WTC11 (cell line): ENCODE measurements at regions not wholly inside any gene's neighbourhood (a gene's known extent, or its start where the extent isn't known, plus 50 kb on each side); places are given as distances from the start of the nearest gene placed in this dataset.

Source experiments
- ATAC-seq: fragments of 200-7000 bp; cut with Tn5 transposase; 2 replicates; pipeline ENCODE4 v1.10.0; 2021; ENCODE audit warnings: mild to moderate bottlenecking, moderate library complexity
- CTCF ChIA-PET: fragments of 300-600 bp; sonication (Branson Sonifier 250); formaldehyde crosslinking; loops from one replicate; lab custom pipeline; 2021; ENCODE audit warnings: antibody characterized with exemption; lab: Charles Lee
- POLR2A ChIA-PET: fragments of 350-600 bp; sonication (Branson Sonifier 250); formaldehyde crosslinking; loops from one replicate; lab custom pipeline; 2021; ENCODE audit warnings: antibody characterized with exemption; lab: Charles Lee
- DNase-seq: peaks from one replicate; pipeline ENCODE4 v3.0.0; 2021; ENCODE audit warnings: low spot score
- H3K27ac Mint-ChIP-seq: 2 replicates; pipeline ENCODE4 v1.8.0; 2021; ENCODE audit warnings: mixed read lengths
- H3K27me3 Mint-ChIP-seq: 2 replicates; pipeline ENCODE4 v1.8.0; 2021; ENCODE audit warnings: low read depth, mild to moderate bottlenecking, moderate library complexity, mixed read lengths
- H3K36me3 Mint-ChIP-seq: 2 replicates; pipeline ENCODE4 v1.8.0; 2021; ENCODE audit warnings: mixed read lengths
- H3K4me1 Mint-ChIP-seq: 2 replicates; pipeline ENCODE4 v1.8.0; 2022; ENCODE audit warnings: mixed read lengths
- H3K4me3 Mint-ChIP-seq: 2 replicates; pipeline ENCODE4 v1.8.0; 2021; ENCODE audit warnings: mild to moderate bottlenecking, moderate library complexity, mixed read lengths
- H3K9me3 Mint-ChIP-seq: 2 replicates; pipeline ENCODE4 v1.8.0; 2021; ENCODE audit warnings: mixed read lengths
- GTF2I ChIP-seq: fragments of 250-450 bp; sonication (Bioruptor Pico); conservative IDR thresholded peaks from 2 replicates; pipeline ENCODE4 v1.4.0; 2021; ENCODE audit warnings: mild to moderate bottlenecking
- MYBL2 ChIP-seq: sonication (generic); formaldehyde crosslinking; IDR thresholded peaks from 2 replicates; pipeline ENCODE4 v1.8.1; 2023; ENCODE audit warnings: mild to moderate bottlenecking, moderate library complexity, missing genetic modification reagents
- SMAD3 ChIP-seq: sonication (generic); formaldehyde crosslinking; IDR thresholded peaks from 2 replicates; pipeline ENCODE4 v1.8.0; 2022; ENCODE audit warnings: missing genetic modification reagents, mild to moderate bottlenecking, borderline replicate concordance
- ZNF138 ChIP-seq: sonication (generic); formaldehyde crosslinking; conservative IDR thresholded peaks from 2 replicates; pipeline ENCODE4 v1.8.1; 2022; ENCODE audit warnings: mild to moderate bottlenecking, moderate library complexity, missing genetic modification reagents
- ZNF263 ChIP-seq: sonication (generic); formaldehyde crosslinking; IDR thresholded peaks from 2 replicates; pipeline ENCODE4 v1.8.1; 2022; ENCODE audit warnings: low read depth, mild to moderate bottlenecking, moderate library complexity, missing genetic modification reagents
- TF ChIP-seq, protein P1 (sequence below): sonication (generic); formaldehyde crosslinking; IDR thresholded peaks from 2 replicates; pipeline ENCODE4 v1.8.1; 2023; ENCODE audit warnings: mild to moderate bottlenecking, missing genetic modification reagents
- TF ChIP-seq, protein P2 (sequence below): fragments of 250-450 bp; sonication (Bioruptor Pico); conservative IDR thresholded peaks from 2 replicates; pipeline ENCODE4 v1.9.0; 2021; ENCODE audit warnings: mild to moderate bottlenecking
- TF ChIP-seq, protein P3 (sequence below): sonication (generic); formaldehyde crosslinking; IDR thresholded peaks from 2 replicates; pipeline ENCODE4 v1.8.1; 2022; ENCODE audit warnings: low read depth, mild to moderate bottlenecking, moderate library complexity, missing genetic modification reagents, borderline replicate concordance

DNA sequence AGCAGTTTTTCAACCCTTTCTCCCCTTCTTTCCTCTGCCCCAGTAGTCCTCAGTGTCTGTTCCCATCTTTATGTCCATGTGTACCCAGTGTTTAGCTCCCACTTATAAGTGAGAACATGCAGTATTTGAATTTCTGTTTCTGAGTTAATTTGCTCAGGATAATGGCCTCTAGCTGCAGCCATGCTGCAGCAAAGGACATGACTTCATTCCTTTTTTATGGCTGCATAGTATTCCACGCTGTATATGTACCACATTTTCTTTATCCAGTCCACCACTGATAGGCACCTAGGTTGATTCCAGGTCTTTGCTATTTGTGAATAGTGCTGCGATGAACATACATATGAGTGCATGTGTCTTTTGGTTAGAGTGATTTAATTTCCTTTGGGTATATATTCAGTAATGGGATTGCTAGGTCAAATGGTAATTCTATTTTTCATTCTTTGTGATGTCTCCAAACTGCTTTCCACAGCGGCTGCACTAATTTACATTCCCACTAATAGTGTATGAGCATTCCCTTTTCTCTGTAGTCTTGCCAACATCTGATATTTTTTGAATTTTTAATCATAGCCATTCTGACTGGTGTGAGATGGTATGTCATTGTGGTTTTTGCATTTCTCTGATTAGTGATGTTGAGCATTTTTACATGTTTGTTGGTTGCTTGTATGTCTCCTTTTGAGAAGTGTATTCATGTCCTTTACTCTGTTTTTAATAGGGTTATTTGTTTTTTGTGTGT, 54.6 kb upstream of the ANK2 start:
- H3K27me3 Mint-ChIP-seq, result no peaks in the 10 kb centered on the region
- CTCF ChIA-PET, result no interaction called here
- TF ChIP-seq GTF2I, result peak; percentile 57; the same call in 1 of the 2 replicates
- TF ChIP-seq SMAD3, result no peak
- TF ChIP-seq ZNF138 (CRISPR knock-in tag), result no peak
- TF ChIP-seq, protein P1, sequence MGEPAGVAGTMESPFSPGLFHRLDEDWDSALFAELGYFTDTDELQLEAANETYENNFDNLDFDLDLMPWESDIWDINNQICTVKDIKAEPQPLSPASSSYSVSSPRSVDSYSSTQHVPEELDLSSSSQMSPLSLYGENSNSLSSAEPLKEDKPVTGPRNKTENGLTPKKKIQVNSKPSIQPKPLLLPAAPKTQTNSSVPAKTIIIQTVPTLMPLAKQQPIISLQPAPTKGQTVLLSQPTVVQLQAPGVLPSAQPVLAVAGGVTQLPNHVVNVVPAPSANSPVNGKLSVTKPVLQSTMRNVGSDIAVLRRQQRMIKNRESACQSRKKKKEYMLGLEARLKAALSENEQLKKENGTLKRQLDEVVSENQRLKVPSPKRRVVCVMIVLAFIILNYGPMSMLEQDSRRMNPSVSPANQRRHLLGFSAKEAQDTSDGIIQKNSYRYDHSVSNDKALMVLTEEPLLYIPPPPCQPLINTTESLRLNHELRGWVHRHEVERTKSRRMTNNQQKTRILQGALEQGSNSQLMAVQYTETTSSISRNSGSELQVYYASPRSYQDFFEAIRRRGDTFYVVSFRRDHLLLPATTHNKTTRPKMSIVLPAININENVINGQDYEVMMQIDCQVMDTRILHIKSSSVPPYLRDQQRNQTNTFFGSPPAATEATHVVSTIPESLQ (CRISPR knock-in tag), result no peak
- TF ChIP-seq ZNF263 (CRISPR knock-in tag), result no peak
- no peak for TF ChIP-seq MYBL2
- TF ChIP-seq, protein P2, sequence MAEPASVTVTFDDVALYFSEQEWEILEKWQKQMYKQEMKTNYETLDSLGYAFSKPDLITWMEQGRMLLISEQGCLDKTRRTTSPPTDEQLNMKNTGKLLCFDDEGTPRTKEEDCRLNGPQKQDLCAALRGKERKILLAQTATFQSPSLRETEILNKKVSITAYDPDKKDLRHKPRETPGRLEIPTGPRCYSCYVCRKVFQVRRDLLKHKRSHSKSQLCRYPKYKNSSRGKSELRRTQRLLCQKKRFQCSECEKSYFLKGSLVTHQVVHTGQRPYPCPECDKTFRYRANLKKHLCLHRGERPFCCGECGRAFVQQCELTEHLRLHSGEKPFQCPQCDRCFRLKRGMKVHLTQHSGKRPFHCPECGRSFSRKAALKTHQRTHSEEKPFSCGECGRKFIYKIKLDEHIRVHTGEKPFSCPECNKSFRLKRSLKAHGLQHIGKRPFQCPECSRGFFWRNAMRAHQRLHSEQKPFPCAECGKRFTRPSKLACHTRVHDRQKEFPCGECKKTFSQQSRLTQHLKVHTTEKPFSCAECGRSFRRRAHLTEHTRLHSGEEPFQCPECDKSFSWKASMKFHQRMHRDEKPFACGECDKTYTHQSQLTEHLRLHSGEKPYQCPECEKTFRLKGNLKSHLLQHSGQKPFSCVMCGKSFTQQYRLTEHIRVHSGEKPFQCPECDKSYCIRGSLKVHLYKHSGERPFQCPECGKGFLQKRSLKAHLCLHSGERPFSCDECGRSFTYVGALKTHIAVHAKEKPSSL (CRISPR knock-in tag), result no peak
- TF ChIP-seq, protein P3, sequence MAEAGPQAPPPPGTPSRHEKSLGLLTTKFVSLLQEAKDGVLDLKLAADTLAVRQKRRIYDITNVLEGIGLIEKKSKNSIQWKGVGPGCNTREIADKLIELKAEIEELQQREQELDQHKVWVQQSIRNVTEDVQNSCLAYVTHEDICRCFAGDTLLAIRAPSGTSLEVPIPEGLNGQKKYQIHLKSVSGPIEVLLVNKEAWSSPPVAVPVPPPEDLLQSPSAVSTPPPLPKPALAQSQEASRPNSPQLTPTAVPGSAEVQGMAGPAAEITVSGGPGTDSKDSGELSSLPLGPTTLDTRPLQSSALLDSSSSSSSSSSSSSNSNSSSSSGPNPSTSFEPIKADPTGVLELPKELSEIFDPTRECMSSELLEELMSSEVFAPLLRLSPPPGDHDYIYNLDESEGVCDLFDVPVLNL (CRISPR knock-in tag), result no peak
- ATAC-seq, result no peak
- DNase-seq, result no peak
- H3K4me1 Mint-ChIP-seq, result peaks cover 14% of the 10 kb centered on the region
- H3K27ac Mint-ChIP-seq, result no peak overlapping the region
- H3K4me3 Mint-ChIP-seq, result no peak overlapping the region
- H3K36me3 Mint-ChIP-seq, result peaks cover 5% of the 10 kb centered on the region
- POLR2A ChIA-PET, result no interaction called here
- peaks cover 10% of the 10 kb centered on the region for H3K9me3 Mint-ChIP-seq
